SKM-1 treated with dmso at 0.1 percent for 144 hours (cell line): ENCODE measurements at regions not wholly inside any gene's neighbourhood (a gene's known extent, or its start where the extent isn't known, plus 50 kb on each side); places are given as distances from the start of the nearest gene placed in this dataset.

ENCODE experiments used
- DNase-seq: peaks from one replicate; lab custom pipeline; 2025; ENCODE audit not compliant: unreplicated experiment; lab: John Stamatoyannopoulos, UW

DNA sequence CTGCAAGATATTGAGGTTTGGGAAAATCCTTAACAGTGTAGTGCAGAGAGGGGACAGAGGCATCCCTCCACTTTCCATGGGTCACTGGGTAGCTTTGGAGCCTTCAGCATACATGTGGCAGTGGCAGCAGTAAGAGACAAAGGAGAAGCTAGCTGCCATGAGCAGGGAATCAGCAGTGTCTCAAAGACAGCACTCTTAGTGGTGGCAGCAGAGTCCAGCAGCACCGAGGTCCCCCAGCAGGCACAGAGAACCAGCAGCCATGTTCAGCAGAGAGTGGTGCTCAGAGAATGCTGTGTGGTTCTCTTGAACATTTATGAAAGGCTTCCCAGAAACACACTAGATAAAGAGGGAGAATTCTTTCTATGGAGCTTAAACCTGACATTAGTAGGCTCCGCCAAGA, 308.5 kb downstream of the CENPC start:
- DNase-seq: no peak

DNA sequence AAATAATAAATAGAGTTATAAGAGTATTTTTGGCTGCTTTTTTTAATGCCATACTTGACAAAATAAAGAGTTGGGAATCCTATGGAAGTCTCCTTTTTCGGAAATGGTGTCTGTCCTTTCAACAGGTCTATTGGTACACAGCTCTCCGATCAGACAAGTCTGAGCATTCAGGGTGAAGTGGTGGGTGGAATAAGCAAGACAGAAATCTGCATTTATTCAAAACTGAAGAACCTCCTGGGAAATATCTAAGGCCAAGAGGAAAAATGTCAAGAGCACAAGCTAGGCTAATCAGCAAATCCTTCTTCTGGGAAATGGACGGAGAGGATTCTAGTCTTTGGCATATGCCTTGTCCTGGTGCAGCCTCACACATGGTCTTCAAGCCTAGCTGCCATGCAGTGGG, 309.0 kb downstream of the CENPC start:
- no peak for DNase-seq

DNA sequence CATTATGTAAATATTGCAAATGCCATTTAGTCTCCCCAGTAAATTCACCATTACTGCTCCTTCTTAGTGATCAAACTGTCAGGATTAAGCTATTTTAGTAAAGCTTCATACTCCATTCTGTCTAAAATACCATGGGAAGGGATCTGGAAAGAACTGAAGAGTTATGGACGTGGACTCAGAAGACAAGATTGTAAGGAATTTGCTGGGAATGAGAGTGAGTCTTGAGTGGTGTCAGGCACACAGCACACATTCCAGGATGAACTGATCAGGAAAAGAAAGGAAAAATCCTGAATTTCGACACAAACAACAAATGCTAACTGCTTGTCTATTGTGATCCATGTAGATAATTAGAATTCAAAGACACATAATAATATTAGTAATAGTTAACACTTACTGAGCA, 311.0 kb downstream of the CENPC start:
- no peak for DNase-seq

DNA sequence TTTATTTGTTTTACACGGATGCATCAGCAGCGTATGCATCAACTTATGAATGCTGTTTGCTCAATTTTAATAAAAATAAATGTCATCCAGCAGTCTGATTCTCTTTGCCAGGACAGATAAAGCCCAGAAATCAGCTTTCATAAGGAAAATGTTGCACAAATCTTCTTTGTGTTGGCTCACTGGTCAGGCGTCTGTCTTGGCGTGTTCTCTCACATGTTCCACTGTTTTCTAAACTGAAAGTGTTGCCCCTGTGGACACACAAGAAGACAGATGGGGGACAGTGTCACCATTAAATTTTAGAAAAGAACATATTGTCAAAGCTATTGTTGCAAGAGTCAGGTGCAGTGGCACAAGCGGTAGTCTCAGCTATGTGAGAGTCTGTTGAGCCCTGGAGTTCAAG, 316.2 kb downstream of the CENPC start:
- no peak for DNase-seq

DNA sequence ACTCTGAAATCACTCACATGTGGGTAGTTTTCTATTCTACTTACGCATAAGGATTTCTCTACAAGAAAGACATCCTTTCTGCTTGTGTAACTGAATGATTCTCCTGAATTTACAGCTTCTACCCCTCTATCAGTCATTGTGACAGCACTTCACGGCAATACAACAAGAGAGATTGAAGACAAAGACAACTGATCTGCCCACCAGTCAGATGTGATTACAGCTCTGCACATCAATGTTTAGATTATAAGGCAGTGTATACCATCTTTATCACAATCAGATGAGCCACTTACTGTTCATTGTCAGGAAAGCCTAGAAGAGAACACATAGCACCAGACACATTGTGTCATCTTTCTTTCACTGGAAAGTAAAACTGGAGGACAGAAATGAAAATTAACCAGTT, 324.4 kb downstream of the CENPC start:
- no peak for DNase-seq

DNA sequence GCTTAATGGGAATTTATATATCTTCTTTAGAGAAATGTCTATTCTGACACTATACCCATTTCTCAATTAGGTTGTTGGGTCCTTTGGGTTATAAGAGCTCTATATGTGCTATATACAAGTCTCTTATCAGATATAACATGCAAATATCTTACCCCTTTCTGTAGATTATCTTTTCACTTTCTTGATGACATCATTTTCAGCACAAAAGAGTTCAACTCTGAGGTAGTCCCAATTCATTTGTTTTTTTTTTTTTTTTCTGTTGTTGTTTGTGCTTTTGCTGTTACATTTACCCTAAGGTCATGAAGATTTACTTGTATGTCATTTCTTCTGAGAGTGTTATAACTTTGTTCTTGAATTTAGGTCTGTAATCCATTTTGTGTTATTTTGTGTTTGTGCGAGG, 326.4 kb downstream of the CENPC start:
- no peak for DNase-seq

DNA sequence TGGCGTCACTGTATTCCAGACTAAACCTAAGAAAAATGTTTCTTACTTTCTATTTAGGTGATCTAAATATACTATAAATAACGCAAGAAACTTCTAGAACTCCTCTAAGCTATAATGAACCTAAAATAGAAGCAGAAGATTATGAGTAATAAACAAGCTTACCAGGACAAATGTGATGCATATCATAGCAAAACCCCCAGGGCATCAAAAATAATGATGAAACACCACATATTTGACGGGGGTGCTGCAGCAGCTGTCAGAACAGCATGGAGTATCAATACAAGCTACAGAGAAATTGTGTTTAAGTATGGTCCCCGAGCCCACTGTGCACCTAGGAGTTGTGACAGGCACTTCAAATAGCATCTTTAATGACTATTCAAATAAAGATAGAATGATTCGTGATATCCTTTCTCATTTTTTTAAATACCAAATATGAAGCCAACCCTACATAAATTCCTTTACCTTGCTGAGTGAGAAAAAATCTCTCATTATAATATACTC, 337.3 kb downstream of the CENPC start:
- no peak for DNase-seq

DNA sequence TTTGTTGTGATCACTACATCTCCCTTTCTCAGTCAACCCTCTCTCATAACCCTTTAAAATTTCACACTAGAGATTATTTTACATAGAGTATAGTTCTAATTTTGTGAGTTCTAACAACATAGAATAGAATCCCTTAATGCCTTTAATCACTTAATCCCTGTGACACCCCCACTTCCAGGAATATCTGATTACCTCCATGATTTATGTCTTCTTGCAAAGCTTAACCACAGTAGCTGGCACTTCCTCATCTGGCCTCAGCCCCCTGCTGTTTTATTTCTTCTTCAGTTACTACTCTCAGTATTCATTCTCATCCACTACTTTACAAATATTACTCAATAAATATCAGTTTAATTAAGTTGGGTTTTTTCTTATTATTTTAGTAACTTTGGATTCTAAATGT, 340.9 kb downstream of the CENPC start:
- DNase-seq: no peak

DNA sequence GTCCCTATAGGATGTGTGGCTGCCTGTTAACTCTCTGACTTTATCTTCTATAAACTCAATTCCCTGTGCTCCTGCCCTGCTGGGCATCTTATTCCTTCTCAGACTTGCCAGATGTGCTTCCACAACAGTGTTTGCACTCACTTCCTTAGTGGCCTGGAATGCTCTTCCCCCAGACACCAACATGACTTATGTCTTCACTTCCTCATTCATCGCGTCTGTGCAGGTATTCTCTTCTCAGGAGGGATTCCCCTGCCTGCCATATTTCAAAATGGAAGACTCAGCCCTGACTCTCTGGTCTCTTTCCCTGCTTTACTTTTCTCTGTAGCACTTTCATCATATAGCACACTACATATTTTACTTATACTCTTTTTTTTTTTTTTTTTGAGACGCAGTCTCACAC, 344.0 kb downstream of the CENPC start:
- no peak for DNase-seq

DNA sequence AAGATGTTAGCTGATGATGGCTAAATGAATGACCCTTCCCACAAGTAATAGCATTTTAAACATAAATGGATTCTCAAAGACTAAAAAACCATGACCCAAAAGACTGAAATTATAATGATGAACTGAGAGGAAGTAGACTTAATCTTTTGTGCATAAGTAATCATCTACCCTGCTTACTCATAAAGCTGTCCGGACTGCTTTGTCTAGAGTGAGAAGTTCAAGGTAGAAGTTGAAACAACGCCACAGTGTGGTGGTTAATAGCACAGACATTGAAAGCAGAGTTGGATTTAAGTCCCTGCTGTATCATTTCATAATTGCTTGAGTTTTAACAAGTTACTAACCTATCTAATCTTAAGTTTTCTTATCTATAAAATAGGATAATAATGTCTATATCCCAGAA, 346.6 kb downstream of the CENPC start:
- no peak for DNase-seq

DNA sequence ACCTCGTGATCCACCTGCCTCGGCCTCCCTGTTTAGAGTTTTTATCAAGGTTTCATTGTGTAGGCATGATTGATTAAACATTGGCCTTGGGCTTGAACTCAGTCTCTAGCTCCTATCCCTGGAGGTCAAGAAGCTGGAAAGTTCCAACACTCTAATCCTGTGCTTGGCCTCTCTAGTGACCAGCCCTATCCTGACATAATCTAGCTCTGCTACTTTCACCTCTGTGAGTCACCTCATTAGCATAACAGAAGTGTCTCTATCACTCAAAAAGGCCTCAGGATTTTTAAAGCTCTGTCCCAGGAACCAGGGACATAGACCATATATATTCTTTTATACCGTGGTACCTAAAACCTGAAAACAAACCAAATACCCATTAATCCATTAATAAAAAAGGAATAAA, 377.5 kb downstream of the CENPC start:
- DNase-seq: no peak

DNA sequence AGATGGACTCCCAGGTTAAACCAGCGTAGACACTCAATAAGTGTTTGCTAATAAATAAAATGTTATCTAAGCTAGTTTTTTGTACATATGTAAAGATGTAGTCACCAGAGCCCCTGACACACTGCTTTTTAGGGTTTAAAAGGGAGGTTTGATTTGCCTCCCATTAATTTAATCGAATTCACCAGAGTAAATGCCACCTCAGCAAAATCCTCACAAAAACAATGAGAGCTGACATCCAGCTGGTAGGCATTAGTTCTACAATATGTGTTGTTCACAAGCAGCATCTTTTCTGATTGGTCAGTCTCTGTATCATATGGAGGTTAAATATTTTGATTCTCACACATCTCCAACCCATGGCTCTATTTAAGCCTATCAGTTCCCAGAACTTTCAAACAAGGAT, 382.6 kb downstream of the CENPC start:
- DNase-seq: no peak

DNA sequence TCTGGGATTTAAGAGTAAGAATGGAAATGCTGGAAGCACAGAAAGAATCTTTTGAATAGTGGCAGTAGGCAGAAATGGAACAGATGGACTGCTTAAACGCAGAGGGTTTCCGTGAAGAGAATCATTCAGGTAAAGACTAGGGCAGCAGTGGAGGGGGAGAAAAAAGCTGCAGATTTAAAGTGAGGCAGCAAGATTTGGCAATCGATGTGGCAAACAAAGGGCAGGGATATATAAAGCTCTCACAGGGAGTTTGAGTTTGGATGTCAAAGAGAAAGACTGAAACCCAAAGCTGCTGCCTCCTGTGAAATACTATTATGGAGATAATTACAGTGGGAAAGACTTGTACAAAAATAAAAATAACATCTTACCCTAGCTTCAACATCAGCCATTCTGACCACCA, 384.0 kb downstream of the CENPC start:
- DNase-seq: no peak

DNA sequence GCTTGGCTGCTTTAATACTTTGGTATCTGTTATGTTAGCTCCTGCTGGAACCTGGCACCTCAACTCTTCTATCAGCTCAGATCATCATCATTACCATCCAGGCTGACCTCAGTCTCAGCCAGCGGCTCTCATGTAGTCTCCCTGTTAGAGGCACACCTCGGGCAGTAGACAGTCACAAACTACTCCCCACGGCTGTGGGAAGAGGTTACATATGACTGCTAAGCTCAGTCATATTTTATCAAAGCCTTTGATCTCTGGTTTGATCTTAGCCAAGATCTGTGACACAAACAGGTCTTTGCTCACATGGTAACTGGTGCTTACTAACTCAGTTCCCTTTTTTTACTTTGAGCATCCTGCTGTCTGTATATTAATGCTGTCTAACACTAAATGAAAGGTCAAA, 384.9 kb downstream of the CENPC start:
- peak; percentile 59 for DNase-seq

DNA sequence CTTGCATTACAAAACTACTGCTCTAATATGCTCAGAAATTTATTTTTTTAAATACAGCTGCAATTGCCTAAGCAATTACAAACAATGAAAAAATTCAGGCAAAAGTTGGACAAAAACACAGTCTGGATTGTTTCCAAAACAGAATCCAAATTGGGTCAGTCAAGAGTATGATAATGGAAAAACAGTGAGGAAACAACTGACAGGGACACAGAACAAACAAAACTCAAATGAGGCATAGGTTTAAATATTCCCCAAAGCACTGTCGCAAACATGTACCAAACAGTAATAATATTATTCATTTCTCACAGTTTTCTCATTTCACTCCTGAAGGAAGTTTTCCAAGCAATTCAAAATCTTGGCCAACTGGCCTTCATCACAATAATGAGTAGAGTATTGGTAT, 386.6 kb downstream of the CENPC start:
- no peak for DNase-seq

DNA sequence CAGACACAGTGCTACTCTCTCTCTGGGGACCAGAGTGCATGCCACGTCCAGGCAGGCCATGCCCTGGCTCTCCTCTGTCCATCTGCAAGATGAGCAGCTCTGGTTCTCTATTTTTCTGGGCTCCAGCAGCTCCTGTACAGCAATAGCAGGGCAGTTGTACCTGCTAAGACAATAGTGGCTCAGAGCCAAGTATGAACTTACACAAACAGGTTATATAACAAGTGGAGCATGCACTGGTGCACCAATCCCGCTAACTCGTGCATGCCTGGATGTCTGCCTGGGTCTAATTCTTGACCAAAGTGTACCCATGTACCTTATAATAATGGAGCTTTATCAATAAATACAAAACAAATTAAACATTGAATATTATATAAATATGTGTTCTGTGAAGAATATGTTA, 392.3 kb downstream of the CENPC start:
- no peak for DNase-seq

DNA sequence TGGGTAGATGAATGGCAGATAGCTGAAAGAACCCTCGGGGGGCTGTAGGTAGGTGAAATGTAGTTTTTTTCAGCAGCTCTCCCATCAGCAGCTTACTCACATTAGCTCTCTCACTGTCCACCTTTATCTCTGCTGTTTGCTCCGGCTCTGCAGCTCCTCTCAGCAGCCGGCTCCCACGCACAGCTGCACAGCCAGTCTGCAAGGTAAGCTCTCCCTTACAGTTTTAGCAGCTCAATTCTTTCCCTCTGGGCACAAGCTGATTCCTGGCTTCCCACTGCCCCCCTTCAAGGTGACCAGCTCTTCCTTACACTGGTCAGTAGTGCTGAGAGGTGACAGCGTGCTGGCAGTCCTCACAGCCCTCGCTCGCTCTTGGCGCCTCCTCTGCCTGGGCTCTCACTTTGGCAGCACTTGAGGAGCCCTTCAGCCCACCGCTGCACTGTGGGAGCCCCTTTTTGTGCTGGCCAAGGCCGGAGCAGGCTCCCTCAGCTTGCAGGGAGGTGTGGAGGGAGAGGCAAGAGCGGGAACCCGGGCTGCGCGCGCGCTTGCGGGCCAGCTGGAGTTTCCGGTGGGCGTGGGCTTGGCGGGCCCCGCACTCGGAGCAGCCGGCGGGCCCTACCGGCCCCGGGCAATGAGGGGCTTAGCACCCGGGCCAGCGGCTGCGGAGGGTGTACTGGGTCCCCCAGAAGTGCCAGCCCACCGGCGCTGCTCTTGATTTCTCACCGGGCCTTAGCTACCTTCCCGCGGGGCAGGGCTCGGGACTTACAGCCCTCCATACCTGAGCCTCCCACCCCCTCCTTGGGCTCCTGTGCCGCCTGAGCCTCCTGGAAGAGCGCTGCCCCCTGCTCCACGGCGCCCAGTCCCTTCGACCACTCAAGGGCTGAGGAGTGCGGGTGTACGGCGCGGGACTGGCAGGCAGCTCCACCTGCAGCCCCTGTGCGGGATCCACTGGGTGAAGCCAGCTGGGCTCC, 393.6 kb downstream of the CENPC start:
- no peak for DNase-seq

DNA sequence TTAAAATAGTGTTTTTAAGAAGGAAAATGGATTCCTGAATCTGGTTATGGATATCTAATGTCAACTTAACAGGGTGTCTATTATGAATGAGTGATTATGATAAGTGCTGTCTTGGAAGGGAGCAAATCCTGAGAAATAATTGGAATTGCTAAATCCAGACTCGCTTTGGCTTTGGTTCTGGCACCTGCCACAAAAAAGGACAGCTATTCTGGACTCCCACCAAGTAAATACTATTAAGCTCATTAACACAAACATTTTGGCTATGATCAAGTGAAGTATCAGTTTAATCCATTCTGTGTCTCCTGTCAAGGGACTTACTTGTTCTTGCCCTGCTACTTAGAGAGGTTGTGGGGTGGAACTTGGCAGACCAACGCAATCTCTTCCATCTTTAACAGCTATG, 403.7 kb downstream of the CENPC start:
- DNase-seq: no peak

DNA sequence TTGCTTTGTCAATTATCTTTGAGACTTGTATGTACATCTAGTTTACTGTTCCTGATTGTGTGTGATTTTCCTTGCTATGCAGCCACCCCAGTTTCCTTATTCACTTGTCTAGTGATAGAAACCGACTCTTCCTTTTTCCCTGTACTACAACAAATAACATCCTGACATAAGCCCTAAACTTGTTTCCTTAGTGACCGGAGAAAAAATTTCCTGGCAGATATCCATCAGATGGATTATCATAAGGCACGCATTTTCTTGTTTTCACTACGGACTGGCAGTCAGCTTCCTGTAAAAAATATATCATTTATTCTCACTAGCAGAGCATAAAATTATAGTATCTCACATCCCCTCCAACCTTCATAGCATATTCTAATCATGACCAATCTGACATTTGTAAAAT, 410.7 kb downstream of the CENPC start:
- no peak for DNase-seq

DNA sequence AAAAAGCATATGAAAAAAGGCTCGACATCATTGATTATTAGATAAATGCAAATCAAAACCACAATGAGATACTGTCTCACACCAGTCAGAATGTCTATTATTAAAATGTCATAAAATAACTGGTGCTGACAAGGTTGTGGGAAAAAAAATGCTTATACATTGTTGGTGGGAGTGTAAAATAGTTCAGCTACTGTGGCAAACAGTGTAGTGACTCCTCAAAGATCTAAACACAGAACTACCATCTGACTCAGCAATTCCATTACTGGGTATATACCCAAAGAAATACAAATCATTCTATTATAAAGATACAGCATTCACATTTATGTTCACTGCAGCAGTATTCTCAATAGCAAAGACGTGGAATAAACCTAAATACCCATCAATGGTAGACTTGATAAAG, 412.1 kb downstream of the CENPC start:
- no peak for DNase-seq

DNA sequence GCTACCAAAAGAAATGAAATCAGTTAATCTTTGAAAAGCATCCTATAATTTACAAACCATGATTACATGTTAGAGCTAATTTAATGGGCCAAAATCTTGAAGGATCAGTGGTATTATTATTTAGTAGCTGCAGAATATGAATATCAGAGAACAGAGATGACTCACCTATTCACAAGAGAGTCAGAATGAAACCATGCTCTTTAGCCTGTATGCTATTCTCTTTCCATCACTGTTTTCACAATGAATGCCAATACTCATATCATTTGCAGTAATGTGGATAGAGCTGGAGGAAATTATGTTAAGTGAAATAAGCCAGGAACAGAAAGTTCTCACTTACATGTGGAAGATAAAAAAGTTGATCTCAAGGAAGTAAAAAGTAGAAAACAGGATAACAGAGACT, 414.1 kb downstream of the CENPC start:
- DNase-seq: no peak

DNA sequence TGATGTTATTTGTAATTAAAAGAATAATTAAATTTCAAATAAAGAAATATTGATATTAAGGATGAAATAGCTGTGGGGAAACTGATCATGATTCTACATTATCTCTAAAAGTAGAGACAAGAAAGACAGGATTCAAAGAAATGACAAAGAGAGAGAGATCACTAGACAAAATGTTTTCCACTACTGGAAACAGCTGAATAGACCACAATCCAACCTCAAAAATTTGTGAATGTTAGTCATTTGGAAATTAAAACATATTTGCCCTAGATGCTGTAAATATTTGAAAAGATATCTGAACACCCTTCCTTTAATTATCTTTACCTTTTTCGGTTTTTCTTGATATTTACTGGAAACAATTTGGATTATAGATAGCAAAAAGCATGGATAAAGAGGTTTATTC, 414.9 kb downstream of the CENPC start:
- no peak for DNase-seq

DNA sequence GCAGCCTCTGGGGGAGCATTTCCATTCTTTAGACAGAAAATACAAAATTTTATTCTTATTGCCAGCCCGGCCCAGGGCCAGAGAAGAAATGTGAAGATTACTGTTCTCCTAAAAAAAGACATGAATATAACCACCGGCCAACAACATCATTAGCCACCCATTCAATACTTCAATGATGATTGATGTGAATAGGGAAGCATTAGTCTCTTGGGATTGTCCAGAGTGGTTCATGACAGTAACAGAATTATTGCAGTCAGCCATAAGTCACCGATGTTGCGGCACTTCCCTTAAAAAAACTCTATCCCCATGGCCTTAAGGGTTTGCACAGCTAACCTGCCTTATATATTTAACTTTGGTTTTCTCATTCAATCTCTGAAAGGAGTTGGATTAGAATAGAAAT, 418.7 kb downstream of the CENPC start:
- no peak for DNase-seq
